ENCODE measurements at regions not wholly inside any gene's neighbourhood (a gene's known extent, or its start where the extent isn't known, plus 50 kb on each side); places are given as distances from the start of the nearest gene placed in this dataset.
"Not testable (repeated sequence)": the region's sequence is repeated elsewhere in the genome, so short reads cannot be mapped to it uniquely, and the experiment has no call there.

DNA sequence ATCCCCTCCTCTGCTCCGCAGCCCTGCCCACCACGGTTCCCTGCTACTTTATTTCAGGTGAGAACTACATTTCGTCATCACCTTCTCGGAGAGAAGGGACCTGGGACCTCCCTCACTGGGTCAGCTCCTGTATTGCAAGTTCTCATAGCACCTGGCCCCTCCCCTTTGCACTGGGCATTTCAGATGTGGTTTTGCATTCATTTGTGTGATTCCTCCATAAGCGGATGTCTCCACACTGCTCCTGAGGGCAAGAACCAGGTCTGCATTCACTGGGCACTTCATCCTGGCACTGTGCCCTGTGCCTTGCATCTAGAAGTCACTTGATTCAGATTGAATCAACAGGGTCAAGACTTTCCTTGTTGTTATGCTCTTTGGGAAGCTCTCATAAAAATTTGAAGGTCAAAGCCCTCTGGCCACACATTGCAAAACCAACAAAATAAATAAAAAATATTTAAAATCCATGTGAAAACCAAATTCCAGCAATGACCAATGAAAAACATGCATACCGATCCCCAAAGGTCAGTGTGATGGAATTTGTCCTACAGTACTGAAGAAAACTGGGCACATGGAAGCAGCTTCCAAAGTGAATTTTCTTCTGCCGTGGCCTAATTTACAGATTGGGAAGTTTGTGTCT is 89.1 kb upstream of the F13A1 start:
- in situ Hi-C loops (cut with HindIII; ENCODE audit: low pct_unique_long_range_greater_than_20kb, low sequenced_read_pairs): no loop called here
- no peak for DNase-seq (ENCODE audit: low read depth)

DNA sequence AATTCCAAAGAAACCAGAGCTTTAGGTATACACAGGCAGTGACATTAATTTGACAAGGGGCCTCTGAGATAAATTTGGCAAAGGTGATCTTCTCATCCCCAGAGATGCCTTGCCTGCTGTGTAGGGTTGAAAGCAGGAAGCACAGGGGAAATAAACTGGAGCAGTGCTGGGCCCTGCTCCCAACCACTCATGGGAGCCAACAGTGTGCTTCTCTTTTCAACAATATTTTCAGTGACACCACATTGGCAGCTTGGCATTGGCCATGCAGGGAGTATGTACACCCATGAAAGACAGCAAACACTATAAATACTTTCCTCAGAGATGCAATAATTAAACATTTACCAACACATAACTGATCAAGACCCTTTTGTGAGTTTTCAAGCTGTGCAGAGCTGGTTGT is 90.7 kb upstream of the F13A1 start:
- DNase-seq (ENCODE audit: low read depth): no peak
- in situ Hi-C loops (cut with HindIII; ENCODE audit: low pct_unique_long_range_greater_than_20kb, low sequenced_read_pairs): no loop called here

DNA sequence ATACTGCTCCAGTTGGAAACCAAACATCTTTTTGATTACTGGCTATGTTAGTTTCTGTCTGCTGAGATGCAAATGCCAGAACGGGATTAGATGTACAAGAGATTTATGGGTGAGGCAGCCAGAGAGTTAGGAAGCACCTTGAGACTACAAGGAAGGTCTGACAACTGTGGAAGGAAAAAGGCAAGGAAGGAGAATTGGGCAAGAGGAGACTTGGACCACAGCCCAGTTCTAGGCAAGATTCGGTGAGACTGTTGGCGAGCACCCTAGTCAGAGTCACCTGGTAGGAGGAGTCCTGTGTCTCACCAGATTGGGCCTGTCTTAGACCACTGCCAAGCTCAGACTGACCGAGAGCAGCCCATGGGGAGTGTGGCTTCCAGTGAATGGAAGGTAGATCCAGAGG is 91.8 kb upstream of the F13A1 start:
- no peak for DNase-seq (ENCODE audit: low read depth)
- in situ Hi-C loops (cut with HindIII; ENCODE audit: low pct_unique_long_range_greater_than_20kb, low sequenced_read_pairs): no loop called here

DNA sequence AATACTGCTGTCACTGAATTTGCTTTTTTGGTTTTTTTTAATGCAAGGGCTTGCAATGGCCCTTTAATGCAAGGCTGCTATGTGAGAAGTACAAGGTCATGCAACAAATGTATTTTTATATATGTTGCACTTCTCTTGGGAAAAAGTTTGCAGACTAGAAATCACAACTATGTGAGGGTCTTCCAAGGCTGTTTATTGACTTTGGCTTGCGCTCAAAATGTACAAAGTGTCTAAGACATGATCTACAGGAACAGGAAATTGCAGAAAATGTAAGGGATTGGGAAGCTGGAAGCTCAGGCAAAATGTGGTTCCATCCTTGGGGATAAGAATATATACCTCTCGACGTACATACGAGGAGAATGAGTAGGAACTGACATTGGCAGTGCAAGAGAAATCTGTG is 92.2 kb upstream of the F13A1 start:
- in situ Hi-C loops (cut with HindIII; ENCODE audit: low pct_unique_long_range_greater_than_20kb, low sequenced_read_pairs): no loop called here
- DNase-seq (ENCODE audit: low read depth): no peak

DNA sequence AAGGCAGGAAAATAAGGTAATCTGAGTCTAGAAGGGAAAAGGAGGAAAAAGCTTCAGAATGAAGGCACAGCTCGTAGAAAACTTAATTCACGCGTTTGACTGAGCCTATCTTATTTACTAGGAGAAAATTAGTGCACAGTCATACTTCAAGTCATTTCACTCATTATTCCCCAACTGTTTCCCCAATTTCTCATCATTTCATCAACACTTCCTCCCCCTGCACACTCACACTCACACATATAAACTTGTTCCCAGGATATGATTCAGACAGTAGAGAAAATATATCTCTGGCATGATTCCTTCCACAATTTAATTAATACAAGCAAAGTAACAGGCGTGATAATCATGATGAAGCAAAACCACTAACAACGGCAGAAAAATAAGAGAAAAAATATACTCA is 94.5 kb upstream of the F13A1 start:
- in situ Hi-C loops (cut with HindIII; ENCODE audit: low pct_unique_long_range_greater_than_20kb, low sequenced_read_pairs): no loop called here
- DNase-seq (ENCODE audit: low read depth): no peak

DNA sequence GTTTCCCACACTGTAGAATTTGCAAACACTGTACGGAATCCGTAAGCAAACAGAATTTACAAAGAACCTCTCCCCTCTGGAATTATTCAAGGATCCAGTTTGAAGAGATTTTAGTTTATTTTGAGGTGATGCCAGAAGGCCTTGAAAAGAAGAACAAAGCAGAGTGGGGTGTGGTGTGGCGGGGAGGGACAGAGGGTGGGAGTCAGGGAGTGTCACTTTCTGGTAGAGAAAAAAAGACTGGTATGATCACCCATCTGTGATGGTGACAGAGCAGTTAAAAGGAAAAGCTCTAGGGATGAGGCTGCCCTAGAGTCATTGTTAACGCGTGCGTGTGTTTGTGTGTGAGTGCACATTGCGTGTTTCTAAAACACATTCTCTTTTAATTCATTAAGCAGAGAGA is 97.0 kb upstream of the F13A1 start:
- in situ Hi-C loops (cut with HindIII; ENCODE audit: low pct_unique_long_range_greater_than_20kb, low sequenced_read_pairs): no loop called here
- no peak for DNase-seq (ENCODE audit: low read depth)

DNA sequence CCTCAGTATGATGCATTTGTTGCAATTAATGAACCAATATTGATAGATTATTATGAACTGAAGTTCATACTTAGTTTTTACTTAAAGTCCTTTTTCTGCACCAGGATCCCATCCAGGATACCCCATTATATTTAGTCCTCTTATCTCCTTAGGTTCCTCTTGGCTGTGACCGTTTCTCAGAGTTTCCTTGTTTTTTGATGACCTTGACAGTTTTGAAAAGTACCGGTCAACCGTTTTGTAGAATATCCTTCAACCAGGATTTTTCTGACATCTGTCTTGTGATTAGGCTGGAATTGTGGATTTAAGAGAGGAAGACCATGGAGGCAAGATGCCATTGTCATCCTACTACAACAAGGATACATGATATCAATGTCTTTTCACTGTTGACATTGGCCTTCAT is 98.0 kb upstream of the F13A1 start:
- DNase-seq (ENCODE audit: low read depth): no peak
- in situ Hi-C loops (cut with HindIII; ENCODE audit: low pct_unique_long_range_greater_than_20kb, low sequenced_read_pairs): no loop called here

DNA sequence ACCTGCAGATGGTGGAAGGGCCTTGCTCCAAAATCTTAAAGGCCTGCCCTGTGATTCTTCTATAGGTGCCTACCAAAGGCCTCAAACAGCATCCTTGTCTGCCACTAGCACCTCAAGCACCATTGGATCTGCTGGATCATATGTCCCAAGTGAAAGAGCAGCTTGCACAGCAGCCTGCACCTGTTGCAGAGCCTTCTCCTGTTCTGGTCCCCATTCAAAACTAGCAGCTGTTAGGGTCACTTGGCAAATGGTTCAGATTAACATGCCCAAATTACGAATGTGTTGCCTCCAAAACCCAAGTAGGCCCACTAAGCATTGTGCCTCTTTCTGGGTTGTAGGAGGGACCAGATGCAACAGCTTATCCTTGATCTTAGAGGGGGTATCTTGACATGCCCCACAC is 99.6 kb upstream of the F13A1 start:
- in situ Hi-C loops (cut with HindIII; ENCODE audit: low pct_unique_long_range_greater_than_20kb, low sequenced_read_pairs): no loop called here
- no peak for DNase-seq (ENCODE audit: low read depth)

DNA sequence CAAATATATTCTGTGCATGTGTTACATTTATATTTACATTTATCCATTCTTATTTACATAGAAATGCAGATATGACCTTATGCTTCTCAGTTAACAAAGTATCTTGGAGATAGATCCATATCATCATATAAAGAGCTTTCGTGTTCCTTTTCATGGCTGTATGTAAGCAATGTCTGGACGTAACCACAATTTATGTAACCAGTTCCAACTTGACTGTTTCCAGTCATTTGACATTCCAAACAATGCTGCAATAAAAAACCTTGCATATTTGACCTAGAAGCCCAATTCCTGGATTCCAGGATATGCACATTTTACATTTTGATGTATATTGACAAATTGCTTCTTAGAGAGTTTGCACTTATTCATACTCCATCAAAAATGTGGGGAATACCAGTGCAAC is 113.7 kb upstream of the F13A1 start:
- DNase-seq (ENCODE audit: low read depth): no peak
- in situ Hi-C loops (cut with HindIII; ENCODE audit: low pct_unique_long_range_greater_than_20kb, low sequenced_read_pairs): no loop called here

DNA sequence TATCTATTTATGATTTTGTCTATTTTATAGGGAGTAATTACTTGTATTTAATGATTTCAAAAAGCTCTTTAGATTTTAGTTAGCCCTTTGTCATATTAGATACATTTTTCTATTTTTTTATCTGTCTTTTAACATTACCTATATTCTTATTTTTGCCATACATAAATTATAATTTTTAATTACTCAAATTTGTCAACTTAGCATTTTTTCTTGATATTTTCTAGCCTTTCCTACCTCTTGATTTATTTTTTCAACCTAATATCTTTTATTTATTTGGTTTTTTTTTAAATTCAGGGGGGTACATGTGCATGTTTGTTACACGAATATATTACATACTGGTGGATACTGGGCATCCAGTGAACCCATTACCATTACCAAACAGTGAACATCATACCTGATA is 114.3 kb upstream of the F13A1 start:
- in situ Hi-C loops (cut with HindIII; ENCODE audit: low pct_unique_long_range_greater_than_20kb, low sequenced_read_pairs): no loop called here
- no peak for DNase-seq (ENCODE audit: low read depth)

DNA sequence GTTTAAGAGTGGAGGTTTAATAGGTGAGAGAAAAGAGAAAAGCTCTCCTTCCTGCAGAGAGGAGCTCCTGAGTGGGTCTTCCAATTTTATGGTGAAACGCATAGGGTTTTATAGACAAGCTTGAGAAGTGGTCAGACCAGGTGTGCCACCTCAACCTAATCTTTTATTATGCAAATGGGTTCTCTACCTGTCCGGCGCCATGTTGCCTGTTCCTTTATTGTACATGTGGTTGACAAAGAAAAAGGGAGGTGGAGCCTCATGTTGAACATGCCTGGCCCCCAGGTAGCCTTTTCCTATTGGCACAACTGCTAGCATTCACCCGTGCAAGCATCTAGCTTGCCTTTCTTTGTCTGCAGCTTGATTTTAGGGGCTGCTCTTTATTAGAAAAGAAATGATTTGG is 115.9 kb upstream of the F13A1 start:
- DNase-seq (ENCODE audit: low read depth): no peak
- in situ Hi-C loops (cut with HindIII; ENCODE audit: low pct_unique_long_range_greater_than_20kb, low sequenced_read_pairs): no loop called here

DNA sequence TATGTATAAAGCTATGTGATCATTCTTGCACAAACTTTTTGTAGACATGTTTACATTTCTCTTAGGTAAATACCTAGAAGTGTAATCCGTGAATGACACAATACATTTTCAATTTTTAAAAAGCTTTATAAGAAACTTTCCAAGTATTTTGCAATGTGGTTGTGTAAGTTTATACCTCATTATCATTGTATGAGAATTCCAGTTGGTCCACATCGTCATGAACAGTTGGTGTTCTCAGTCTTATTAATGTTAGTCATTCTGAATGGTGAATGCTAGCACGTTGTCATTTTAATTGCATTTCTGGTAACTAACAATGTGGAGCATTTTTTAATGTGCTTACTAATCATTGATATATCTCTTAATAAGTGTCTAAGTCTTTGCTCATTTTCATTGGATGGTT is 116.5 kb upstream of the F13A1 start:
- in situ Hi-C loops (cut with HindIII; ENCODE audit: low pct_unique_long_range_greater_than_20kb, low sequenced_read_pairs): no loop called here
- DNase-seq (ENCODE audit: low read depth): no peak

DNA sequence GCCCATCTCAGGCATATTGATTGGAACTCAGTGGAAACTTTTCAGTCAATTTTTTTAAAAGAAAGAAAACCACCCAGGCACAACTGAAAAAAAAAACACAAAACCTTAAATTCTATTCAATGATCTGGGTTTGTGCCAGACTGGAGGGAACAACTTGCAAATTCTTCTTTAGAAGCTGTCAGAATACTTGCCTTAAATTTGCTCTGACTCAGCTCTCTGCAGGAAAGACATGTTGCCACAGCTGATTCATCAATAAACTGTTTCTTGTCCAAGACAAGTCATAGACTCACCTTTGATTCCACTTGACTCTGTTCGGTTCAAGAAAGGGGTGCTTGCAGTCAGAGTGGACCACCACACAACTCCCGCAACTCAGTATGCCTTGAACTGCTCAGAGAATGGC is 117.8 kb upstream of the F13A1 start:
- DNase-seq (ENCODE audit: low read depth): no peak
- in situ Hi-C loops (cut with HindIII; ENCODE audit: low pct_unique_long_range_greater_than_20kb, low sequenced_read_pairs): no loop called here

DNA sequence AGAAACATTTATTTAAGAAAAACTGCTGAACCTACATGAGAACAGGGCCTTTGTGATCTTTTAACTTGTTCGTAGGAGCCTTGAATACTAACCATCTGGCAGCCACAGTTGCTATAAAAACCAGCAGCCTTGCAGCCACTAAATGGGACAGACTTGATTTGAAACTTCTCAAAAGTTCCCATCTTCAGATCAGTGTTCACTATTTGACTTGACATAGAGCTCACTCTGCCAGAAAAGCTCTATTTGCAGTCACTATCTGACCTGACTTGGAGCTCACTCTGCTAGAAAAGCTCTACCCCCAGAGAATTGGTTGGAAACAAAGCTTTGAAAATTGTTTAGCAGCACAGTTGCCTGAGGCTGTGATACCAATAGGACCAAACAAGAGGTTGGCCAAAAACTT is 119.3 kb upstream of the F13A1 start:
- in situ Hi-C loops (cut with HindIII; ENCODE audit: low pct_unique_long_range_greater_than_20kb, low sequenced_read_pairs): no loop called here
- no peak for DNase-seq (ENCODE audit: low read depth)

DNA sequence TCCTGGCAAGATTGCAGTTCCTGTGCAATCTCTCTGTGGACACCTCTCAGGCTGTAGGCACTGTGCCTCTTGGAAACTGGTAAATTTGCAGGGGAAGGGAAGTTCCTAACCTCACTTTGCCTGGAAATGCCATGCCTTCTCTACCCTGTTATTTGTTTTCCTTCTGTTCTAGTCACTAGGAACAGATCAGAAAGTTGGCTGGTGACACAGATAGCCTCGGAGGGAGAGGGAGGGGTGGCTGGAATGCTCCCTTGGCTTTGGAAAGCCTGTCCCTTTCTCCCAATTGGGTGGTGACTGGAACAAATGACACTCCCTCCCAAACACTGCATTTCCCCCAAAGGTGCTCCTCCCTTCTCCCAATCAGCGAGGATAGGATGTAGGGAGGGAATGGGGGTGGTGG is 131.5 kb upstream of the F13A1 start:
- in situ Hi-C loops (cut with HindIII; ENCODE audit: low pct_unique_long_range_greater_than_20kb, low sequenced_read_pairs): no loop called here
- DNase-seq (ENCODE audit: low read depth): no peak

DNA sequence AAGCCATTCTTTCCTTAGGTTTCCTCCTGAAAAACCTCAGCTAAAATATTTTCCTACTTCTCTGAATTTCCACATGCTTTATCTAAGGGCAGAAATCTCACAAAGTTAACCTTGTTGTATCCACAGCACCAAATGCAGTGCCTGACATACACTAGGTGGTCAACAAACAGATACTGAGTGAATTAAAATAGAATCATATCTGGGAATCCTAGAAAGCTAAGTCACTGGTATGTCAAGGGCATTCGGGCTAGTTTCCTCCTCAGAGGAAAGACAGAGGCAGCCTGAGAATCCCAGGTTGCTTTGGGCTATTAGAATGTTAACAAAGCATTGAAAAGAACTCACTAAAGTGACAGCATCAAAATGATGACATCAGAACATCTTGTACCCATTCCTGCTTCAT is 132.7 kb upstream of the F13A1 start:
- in situ Hi-C loops (cut with HindIII; ENCODE audit: low pct_unique_long_range_greater_than_20kb, low sequenced_read_pairs): no loop called here
- no peak for DNase-seq (ENCODE audit: low read depth)

DNA sequence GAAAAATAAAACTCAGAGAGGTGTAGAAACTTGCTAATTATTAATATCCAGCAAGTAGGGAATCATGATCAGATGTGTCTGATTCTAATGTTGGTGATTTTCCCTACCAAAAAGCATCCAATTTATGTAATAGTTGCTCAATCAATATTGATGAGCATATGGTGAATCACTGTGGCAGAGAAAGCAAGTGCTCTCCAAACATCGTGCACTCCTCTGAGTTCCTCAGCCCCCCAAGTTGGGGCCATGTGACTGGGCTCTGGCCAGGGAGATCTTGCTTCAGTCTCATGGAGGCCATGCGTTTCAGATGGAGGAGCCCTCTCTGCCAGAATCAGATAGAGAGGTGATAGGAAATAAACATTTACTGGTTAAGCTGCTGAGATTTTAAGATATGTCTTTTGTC is 133.2 kb upstream of the LY86 start:
- in situ Hi-C loops (cut with HindIII; ENCODE audit: low pct_unique_long_range_greater_than_20kb, low sequenced_read_pairs): no loop called here
- no peak for DNase-seq (ENCODE audit: low read depth)

DNA sequence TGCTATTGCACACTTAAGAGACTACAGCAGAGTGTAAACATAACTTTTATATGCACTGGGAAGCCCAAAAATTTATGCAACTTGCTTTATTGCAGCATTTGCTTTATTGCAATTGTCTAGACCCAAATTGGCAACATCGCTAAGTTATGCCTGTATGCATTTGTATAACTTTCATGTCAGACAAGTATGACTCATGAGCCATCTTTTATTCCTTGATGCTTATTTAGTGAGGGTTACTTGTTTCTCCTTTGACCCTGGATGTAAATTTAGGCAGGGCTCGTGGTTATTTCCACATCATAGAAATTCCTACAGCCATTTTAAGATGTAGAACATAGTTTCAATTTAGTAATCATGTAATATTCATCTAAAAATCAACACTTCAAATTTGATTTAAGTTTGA is 130.3 kb upstream of the LY86 start:
- no peak for DNase-seq (ENCODE audit: low read depth)
- in situ Hi-C loops (cut with HindIII; ENCODE audit: low pct_unique_long_range_greater_than_20kb, low sequenced_read_pairs): no loop called here

DNA sequence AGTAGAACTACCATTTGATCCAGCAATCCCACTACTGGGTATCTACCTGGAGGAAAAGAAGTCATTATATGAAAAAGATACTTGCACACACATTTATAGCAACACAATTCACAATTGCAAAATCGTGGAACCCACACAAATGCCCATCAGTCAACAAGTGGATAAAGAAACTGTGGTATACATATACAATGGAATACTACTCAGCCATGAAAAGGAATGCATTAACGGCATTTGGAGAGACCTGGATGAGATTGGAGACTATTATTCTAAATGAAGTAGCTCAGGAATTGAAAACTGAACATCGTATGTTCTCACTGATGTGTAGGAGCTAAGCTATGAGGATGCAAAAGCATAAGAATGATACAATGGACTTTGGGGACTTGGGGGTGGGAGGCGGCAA is 128.6 kb upstream of the LY86 start:
- in situ Hi-C loops (cut with HindIII; ENCODE audit: low pct_unique_long_range_greater_than_20kb, low sequenced_read_pairs); DNase-seq (ENCODE audit: low read depth): not testable (repeated sequence)

DNA sequence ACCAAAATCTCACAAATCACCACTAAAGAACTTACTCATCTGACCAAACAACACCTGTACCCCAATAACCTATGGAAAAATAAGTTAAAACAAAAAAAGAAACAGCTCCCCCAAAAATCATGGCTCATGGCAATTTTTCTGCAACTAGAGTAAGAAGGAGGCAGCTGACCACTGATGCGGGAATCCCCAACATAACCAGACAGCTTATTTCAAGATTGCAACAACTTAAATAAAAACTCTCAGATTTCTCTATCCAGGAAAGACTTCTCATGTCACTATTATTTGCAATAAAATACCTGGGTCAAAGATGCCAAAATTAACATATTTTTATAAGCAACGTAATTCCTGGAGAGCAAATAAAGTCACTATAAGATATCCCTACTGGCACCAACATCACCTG is 128.1 kb upstream of the LY86 start:
- DNase-seq (ENCODE audit: low read depth): no peak
- in situ Hi-C loops (cut with HindIII; ENCODE audit: low pct_unique_long_range_greater_than_20kb, low sequenced_read_pairs): no loop called here

DNA sequence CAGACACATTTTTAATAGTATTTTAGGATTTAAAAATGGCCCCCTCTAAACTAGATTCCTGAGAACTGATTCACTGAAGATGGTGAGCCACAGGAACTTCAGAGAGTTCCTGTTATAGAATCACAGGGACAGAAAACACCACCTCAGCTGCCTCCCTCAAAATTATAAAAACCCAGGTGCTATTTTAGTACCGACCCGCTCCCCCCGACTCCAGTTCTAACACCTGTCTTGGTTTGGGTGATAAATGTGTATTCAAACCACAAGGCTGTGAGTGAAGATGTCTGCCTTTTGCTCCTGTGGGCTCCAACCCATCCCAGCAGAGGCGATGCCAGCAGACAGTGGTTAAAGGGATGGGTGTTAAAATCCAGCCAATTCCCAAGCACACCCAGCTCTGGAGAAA is 127.4 kb upstream of the LY86 start:
- in situ Hi-C loops (cut with HindIII; ENCODE audit: low pct_unique_long_range_greater_than_20kb, low sequenced_read_pairs): no loop called here
- DNase-seq (ENCODE audit: low read depth): no peak
